Hepatocyte (in vitro differentiated cells): ENCODE measurements at regions not wholly inside any gene's neighbourhood (a gene's known extent, or its start where the extent isn't known, plus 50 kb on each side); places are given as distances from the start of the nearest gene placed in this dataset.

Experiments
- DNase-seq: peaks from one replicate; pipeline ENCODE4 v3.0.0-alpha.2; 2016; ENCODE audit warnings: low spot score
- H2AFZ ChIP-seq: fragments of 200-600 bp; sonication (generic); 2 replicates; pipeline ENCODE4 v1.6.0; 2016; ENCODE audit warnings: antibody characterized with exemption, mild to moderate bottlenecking
- H3K27ac ChIP-seq: fragments of 200-600 bp; sonication (generic); 2 replicates; pipeline ENCODE4 v1.5.1; 2016; ENCODE audit warnings: mild to moderate bottlenecking
- H3K27me3 ChIP-seq: fragments of 200-600 bp; sonication (generic); 2 replicates; pipeline ENCODE4 v1.6.1; 2016
- H3K36me3 ChIP-seq: fragments of 200-600 bp; sonication (generic); replicated peaks from 2 replicates; pipeline ENCODE4 v1.5.1; 2016; ENCODE audit warnings: low read depth; ENCODE audit not compliant: insufficient read depth
- H3K4me1 ChIP-seq: fragments of 200-600 bp; sonication (generic); 2 replicates; pipeline ENCODE4 v1.5.1; 2016; ENCODE audit warnings: mild to moderate bottlenecking, moderate library complexity; ENCODE audit not compliant: insufficient read depth
- H3K4me2 ChIP-seq: fragments of 200-600 bp; sonication (generic); 2 replicates; pipeline ENCODE4 v1.6.0; 2016
- H3K4me3 ChIP-seq: fragments of 200-600 bp; sonication (generic); 2 replicates; pipeline ENCODE4 v1.5.1; 2016; ENCODE audit warnings: mild to moderate bottlenecking
- H3K79me2 ChIP-seq: fragments of 200-600 bp; sonication (generic); 2 replicates; pipeline ENCODE4 v1.6.0; 2017; ENCODE audit warnings: mild to moderate bottlenecking
- H3K9me2 ChIP-seq: fragments of 200-600 bp; sonication (generic); replicated peaks from 2 replicates; pipeline ENCODE4 v1.6.0; 2017; ENCODE audit warnings: mild to moderate bottlenecking; ENCODE audit not compliant: insufficient read depth
- H3K9me3 ChIP-seq: fragments of 200-600 bp; sonication (generic); 2 replicates; pipeline ENCODE4 v1.5.1; 2016; ENCODE audit warnings: low read depth, mild to moderate bottlenecking
- H4K20me1 ChIP-seq: fragments of 200-600 bp; sonication (generic); 2 replicates; pipeline ENCODE4 v1.6.0; 2016; ENCODE audit warnings: mild to moderate bottlenecking; ENCODE audit not compliant: insufficient read depth, poor library complexity, severe bottlenecking
- EZH2 ChIP-seq: fragments of 200-600 bp; sonication (generic); IDR thresholded peaks from 2 replicates; pipeline ENCODE4 v1.6.1; 2016; ENCODE audit warnings: antibody characterized with exemption, mild to moderate bottlenecking, borderline replicate concordance
- EZH2phosphoT487 ChIP-seq: fragments of 200-600 bp; sonication (generic); IDR thresholded peaks from one replicate; pipeline ENCODE4 v1.6.1; 2018; ENCODE audit warnings: antibody characterized with exemption, mild to moderate bottlenecking, low read depth, moderate library complexity; ENCODE audit not compliant: unreplicated experiment, severe bottlenecking
- WGBS: methylation state at CpG from one replicate; pipeline ENCODE4 v1.1.6; 2016; ENCODE audit warnings: low lambda C conversion rate; ENCODE audit errors: missing lambda C conversion rate; 5-methylcytosine and 5-hydroxymethylcytosine counted together
- TF ChIP-seq, protein P1 (sequence below): fragments of 200-600 bp; sonication (generic); IDR thresholded peaks from 2 replicates; pipeline ENCODE4 v1.5.1; 2016; ENCODE audit warnings: antibody characterized with exemption, mild to moderate bottlenecking; ENCODE audit not compliant: poor library complexity

DNA sequence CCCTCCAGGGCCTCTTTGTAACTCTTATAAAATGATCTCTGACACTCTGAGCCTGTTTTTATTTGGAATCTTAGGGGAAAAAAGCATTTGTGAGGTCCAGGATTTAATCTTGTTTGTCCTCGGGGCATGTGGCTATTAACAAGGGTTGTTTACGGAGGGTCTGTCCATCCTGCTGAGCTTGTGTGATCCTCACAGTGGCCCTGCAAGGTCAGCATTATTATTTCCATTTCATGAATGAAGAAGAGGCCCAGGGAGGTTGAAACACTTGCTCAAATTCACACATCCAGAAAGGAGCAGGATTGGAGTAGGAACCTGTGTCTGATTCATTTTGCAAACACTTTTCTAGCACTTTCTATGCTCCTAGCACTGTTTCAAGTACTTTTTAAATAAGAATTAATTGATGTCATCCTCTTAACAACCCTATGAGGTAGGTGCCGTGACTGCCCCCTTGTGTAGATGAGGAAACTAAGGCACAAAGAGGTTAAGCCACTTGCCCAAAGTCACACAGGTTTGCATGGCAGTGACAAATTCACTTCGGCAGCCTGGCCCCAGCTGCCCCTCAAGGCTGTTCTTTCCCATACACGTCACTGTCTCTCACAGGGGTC is 178.9 kb downstream of the MIS18A start:
- Histone ChIP-seq H3K27ac (no peak overlapping the region), H3K4me2 (no peak overlapping the region), H4K20me1 (no peaks in the 10 kb centered on the region), H3K4me3 (no peak overlapping the region), H2AFZ (no peak overlapping the region), H3K9me3 (no peaks in the 10 kb centered on the region), H3K27me3 (no peaks in the 10 kb centered on the region), H3K4me1 (no peaks in the 10 kb centered on the region), H3K36me3 (no peaks in the 10 kb centered on the region), H3K79me2 (no peaks in the 10 kb centered on the region), H3K9me2 (no peaks in the 10 kb centered on the region)
- peak; percentile 17 for DNase-seq
- TF ChIP-seq, protein P1, sequence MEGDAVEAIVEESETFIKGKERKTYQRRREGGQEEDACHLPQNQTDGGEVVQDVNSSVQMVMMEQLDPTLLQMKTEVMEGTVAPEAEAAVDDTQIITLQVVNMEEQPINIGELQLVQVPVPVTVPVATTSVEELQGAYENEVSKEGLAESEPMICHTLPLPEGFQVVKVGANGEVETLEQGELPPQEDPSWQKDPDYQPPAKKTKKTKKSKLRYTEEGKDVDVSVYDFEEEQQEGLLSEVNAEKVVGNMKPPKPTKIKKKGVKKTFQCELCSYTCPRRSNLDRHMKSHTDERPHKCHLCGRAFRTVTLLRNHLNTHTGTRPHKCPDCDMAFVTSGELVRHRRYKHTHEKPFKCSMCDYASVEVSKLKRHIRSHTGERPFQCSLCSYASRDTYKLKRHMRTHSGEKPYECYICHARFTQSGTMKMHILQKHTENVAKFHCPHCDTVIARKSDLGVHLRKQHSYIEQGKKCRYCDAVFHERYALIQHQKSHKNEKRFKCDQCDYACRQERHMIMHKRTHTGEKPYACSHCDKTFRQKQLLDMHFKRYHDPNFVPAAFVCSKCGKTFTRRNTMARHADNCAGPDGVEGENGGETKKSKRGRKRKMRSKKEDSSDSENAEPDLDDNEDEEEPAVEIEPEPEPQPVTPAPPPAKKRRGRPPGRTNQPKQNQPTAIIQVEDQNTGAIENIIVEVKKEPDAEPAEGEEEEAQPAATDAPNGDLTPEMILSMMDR, result no peak
- TF ChIP-seq EZH2phosphoT487, result no peak
- no peak for TF ChIP-seq EZH2
- WGBS, result 68% methylated on average over 5 of the region's 5 CpGs

DNA sequence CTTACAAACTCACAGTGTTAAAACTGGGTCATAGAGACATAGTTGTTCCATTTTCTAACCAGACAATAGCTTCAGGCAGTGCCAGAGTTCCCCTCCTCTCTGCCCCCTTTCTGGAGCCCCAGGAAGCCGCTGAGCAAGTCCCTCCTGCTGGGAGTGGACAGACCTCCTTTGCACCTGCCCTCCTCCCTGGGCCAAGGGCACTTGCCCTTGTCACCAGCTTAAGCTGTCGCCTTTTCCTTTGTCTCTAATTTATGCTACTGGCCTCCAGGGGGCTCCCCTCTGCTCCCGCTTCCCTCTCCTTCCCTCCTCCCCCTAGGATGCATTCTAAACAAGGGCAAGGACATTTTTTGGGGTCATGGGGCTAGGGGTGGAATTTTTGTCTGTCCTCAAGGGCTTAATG is 182.4 kb downstream of the MIS18A start:
- no peak overlapping the region for H3K4me3 ChIP-seq
- 32% methylated on average over 3 of the region's 3 CpGs for WGBS
- no peaks in the 10 kb centered on the region for H3K79me2 ChIP-seq
- no peak for DNase-seq
- no peak overlapping the region for H2AFZ ChIP-seq
- no peak overlapping the region for H3K27ac ChIP-seq
- H3K4me2 ChIP-seq, result no peak overlapping the region
- H3K27me3 ChIP-seq, result no peaks in the 10 kb centered on the region
- H4K20me1 ChIP-seq, result no peaks in the 10 kb centered on the region
- no peaks in the 10 kb centered on the region for H3K9me3 ChIP-seq
- TF ChIP-seq EZH2, result no peak
- no peak for TF ChIP-seq EZH2phosphoT487
- TF ChIP-seq, protein P1, result peak; percentile 15
- no peaks in the 10 kb centered on the region for H3K4me1 ChIP-seq
- H3K9me2 ChIP-seq, result no peaks in the 10 kb centered on the region
- H3K36me3 ChIP-seq, result no peaks in the 10 kb centered on the region

DNA sequence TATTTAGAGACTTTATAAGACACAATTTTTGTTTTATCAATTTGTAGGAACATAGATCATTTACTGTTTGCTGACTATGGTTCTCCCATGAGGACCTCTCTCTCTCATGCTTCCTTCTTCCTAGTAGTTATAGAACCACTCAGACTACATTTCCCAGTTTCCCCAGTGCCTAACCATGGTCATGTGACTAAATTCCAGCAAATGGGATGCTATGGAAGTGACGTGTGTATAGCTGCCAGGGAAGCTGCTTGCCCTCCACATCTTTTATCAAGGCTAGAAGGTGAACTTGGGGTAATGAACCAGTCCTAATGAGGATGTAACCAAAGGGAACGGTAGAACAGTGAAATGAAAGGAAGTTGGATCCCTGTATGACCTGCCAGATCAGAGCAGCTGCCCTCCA is 184.0 kb downstream of the MIS18A start:
- H3K4me2 ChIP-seq, result no peak overlapping the region
- no peaks in the 10 kb centered on the region for H3K36me3 ChIP-seq
- no peaks in the 10 kb centered on the region for H4K20me1 ChIP-seq
- H3K27me3 ChIP-seq, result no peaks in the 10 kb centered on the region
- H3K9me2 ChIP-seq, result no peaks in the 10 kb centered on the region
- H3K79me2 ChIP-seq, result no peaks in the 10 kb centered on the region
- no peaks in the 10 kb centered on the region for H3K4me1 ChIP-seq
- H3K27ac ChIP-seq, result no peak overlapping the region
- WGBS, result 68% methylated on average over 2 of the region's 2 CpGs
- no peak for DNase-seq
- H3K9me3 ChIP-seq, result no peaks in the 10 kb centered on the region
- no peak for TF ChIP-seq EZH2phosphoT487
- TF ChIP-seq EZH2, result no peak
- TF ChIP-seq, protein P1, result no peak
- no peak overlapping the region for H3K4me3 ChIP-seq
- no peak overlapping the region for H2AFZ ChIP-seq
